ENCODE measurements at regions not wholly inside any gene's neighbourhood (a gene's known extent, or its start where the extent isn't known, plus 50 kb on each side); places are given as distances from the start of the nearest gene placed in this dataset.

DNA sequence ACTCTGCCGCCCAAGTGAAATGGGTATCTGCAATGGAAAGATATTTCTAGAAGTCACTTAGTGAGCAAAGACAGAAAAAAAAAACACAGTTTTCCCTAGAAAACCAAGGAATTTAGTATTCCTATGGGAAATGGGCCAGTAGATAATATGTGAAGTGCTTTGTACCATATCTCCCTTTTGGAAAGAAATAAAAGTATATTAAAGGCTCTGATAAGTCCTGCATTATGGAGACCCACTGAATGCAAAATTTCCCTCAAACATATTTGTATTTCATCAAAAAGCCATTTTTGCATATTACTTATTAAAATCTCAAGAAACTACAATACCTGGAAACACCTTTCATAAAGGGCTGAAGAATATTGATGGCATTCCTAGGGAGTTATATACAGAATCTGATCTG, 51.6 kb upstream of the DYNLRB2 start:
- H3K9me3 ChIP-seq (ENCODE audit: control insufficient read depth, low read length), result no peaks in the 10 kb centered on the region
- no peaks in the 10 kb centered on the region for H3K4me1 ChIP-seq (ENCODE audit: control insufficient read depth, insufficient read depth, low read length, poor library complexity, severe bottlenecking)
- no peak overlapping the region for H3K27ac ChIP-seq (ENCODE audit: low read depth, low read length, severe bottlenecking)
- H3K4me3 ChIP-seq (ENCODE audit: extremely low read depth, insufficient read depth, low read length, poor library complexity, severe bottlenecking), result no peak overlapping the region
- no peaks in the 10 kb centered on the region for H3K36me3 ChIP-seq (ENCODE audit: control insufficient read depth, insufficient read depth, low read length)
- WGBS, 2 experiments (ENCODE audit: insufficient coverage in 2 of 2), result 100% methylated on average over 1 of the region's 1 CpG; no CpG with 5 or more reads in 1 of the 2 experiments

DNA sequence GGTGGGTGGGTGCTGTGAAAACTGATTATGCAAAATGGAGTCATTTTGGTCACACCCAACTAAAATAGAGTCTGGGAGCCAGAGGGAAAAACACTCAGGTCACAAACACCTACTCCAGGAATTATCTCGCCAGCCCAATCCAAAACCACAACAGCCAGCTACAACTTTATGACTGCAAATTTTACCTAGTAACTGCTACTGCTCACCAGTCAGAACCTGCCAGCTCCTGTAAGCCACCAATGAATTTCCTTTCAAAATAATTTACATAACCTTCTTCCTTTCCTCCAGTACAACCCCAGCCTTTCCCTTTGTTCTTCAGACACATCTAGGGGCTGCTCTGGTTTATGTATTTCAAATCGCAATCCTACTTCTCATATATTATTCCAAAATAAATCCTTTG, 52.6 kb upstream of the DYNLRB2 start:
- Histone ChIP-seq H3K36me3 (ENCODE audit: control insufficient read depth, insufficient read depth, low read length) (no peaks in the 10 kb centered on the region), H3K9me3 (ENCODE audit: control insufficient read depth, low read length) (no peaks in the 10 kb centered on the region), H3K4me1 (ENCODE audit: control insufficient read depth, insufficient read depth, low read length, poor library complexity, severe bottlenecking) (no peaks in the 10 kb centered on the region), H3K27ac (ENCODE audit: low read depth, low read length, severe bottlenecking) (no peak overlapping the region), H3K4me3 (ENCODE audit: extremely low read depth, insufficient read depth, low read length, poor library complexity, severe bottlenecking) (no peak overlapping the region)
- WGBS, 2 experiments (ENCODE audit: insufficient coverage in 2 of 2), result 96 to 100% methylated on average over 1 to 2 of the region's 2 CpGs

DNA sequence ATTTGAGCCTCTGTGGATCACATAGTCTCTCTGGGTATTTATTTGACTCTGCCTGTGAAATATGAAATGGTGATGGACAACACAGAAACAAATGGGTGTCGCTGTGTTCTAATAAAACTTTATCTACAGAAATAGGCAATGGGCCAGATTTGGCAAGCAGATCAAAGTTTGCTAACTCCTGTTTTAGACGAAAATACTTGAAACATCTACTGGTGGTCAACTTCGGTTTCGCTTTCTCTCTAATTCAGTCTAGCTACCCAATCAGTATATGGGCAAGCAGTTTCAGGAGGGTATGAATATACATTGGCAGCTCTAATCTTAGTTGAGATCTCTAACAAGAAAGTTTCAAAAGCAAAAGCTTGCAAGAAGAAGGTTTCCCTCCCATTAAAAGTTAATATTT, 60.1 kb upstream of the DYNLRB2 start:
- WGBS, 2 experiments (ENCODE audit: insufficient coverage in 2 of 2), result 100% methylated on average over 2 to 4 of the region's 4 CpGs
- no peaks in the 10 kb centered on the region for H3K4me1 ChIP-seq (ENCODE audit: control insufficient read depth, insufficient read depth, low read length, poor library complexity, severe bottlenecking)
- H3K4me3 ChIP-seq (ENCODE audit: extremely low read depth, insufficient read depth, low read length, poor library complexity, severe bottlenecking), result no peak overlapping the region
- H3K27ac ChIP-seq (ENCODE audit: low read depth, low read length, severe bottlenecking), result no peak overlapping the region
- H3K36me3 ChIP-seq (ENCODE audit: control insufficient read depth, insufficient read depth, low read length), result no peaks in the 10 kb centered on the region
- H3K9me3 ChIP-seq (ENCODE audit: control insufficient read depth, low read length), result no peaks in the 10 kb centered on the region

DNA sequence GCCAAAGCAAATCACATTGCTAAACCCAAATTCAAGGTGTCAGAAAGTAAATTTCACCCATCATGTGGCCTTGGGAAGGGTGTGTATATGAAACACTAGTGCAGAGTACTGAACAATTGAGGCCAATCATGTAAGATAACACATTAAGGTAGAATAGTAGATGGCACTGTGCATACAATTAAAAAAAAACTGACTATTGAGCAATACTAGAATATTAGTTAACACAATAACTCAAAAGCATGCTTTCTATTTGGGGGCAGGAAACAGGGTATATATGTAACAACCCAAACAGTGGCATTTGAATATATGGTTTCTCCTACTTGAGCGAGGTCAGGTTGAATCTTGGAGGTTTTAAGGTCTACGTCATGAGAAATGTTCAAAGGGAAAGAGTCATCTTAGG, 63.0 kb upstream of the DYNLRB2 start:
- no peak overlapping the region for H3K4me3 ChIP-seq (ENCODE audit: extremely low read depth, insufficient read depth, low read length, poor library complexity, severe bottlenecking)
- H3K4me1 ChIP-seq (ENCODE audit: control insufficient read depth, insufficient read depth, low read length, poor library complexity, severe bottlenecking), result no peaks in the 10 kb centered on the region
- no peaks in the 10 kb centered on the region for H3K36me3 ChIP-seq (ENCODE audit: control insufficient read depth, insufficient read depth, low read length)
- H3K9me3 ChIP-seq (ENCODE audit: control insufficient read depth, low read length), result no peaks in the 10 kb centered on the region
- H3K27ac ChIP-seq (ENCODE audit: low read depth, low read length, severe bottlenecking), result no peak overlapping the region
- no CpG with 5 or more reads among the region's 2 CpGs for WGBS, 2 experiments (ENCODE audit: insufficient coverage in 2 of 2)

DNA sequence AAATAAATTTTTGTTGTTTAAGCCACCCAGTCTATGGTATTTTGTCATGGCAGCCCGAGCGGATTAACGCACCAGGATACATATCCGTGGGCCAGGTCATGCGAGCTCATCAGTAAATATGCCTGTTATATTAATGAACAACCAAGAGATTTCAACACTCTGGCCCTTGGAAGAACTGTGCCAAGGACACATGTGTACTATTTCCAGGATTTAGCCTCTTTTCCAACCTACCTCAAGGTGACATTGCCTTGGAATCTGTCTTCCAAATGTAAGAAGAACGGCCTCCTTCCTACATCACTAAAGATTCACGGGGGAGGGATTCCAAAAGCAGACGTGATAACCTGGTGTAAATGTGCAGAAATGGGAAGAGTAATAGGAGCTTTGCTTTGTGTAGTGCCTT, 72.8 kb upstream of the DYNLRB2 start:
- Histone ChIP-seq H3K27ac (ENCODE audit: low read depth, low read length, severe bottlenecking) (no peak overlapping the region), H3K36me3 (ENCODE audit: control insufficient read depth, insufficient read depth, low read length) (no peaks in the 10 kb centered on the region), H3K9me3 (ENCODE audit: control insufficient read depth, low read length) (no peaks in the 10 kb centered on the region), H3K4me3 (ENCODE audit: extremely low read depth, insufficient read depth, low read length, poor library complexity, severe bottlenecking) (no peak overlapping the region), H3K4me1 (ENCODE audit: control insufficient read depth, insufficient read depth, low read length, poor library complexity, severe bottlenecking) (no peaks in the 10 kb centered on the region)
- WGBS, 2 experiments (ENCODE audit: insufficient coverage in 2 of 2), result 81 to 90% methylated on average over 5 of the region's 8 CpGs

DNA sequence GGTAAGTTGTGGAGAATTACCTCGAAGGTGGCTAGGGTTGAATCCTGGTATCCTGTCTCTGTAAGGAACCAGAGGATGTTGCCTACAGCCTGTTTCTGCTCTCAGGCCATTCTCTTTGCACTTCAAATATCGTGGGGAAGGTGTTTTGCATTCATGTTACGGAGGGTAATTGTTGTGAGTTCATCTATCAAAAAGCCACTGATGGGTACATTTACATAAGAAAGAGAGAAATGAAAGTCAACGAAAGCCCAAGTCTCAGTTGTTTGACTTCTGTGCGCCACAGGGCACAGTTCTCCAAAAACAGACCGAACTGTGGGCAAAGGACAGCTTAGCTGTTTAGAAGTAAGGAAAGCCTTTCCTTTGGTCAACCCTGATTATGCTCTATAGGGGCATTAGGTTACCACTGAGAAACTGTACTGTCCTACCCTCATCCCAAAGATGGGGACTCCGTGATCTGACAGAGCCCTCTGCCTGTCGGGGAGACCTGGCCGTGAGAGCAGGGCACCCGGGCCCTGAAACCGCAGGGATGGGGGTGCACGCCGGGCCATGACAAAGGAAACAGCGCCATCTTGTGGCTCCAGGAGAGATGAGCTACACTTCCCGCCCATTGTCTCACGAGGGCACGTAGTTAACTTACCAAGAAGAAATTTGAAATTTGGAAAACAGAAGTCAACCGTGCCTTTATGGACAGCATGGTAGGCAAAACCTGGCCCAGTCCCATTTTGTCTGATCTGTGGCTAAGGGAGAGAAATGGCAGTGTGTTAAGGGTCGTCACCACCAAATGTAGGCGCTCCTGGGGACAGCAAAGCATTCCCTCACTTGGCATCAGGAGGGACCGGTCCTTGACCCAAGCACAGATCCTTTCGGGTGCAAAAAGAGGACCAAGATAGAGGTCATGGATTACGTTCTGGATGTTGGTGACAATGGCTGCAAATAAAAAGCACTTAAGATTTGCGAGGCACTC, 74.5 kb upstream of the DYNLRB2 start:
- Histone ChIP-seq H3K27ac (ENCODE audit: low read depth, low read length, severe bottlenecking) (no peak overlapping the region), H3K9me3 (ENCODE audit: control insufficient read depth, low read length) (no peaks in the 10 kb centered on the region), H3K36me3 (ENCODE audit: control insufficient read depth, insufficient read depth, low read length) (no peaks in the 10 kb centered on the region), H3K4me3 (ENCODE audit: extremely low read depth, insufficient read depth, low read length, poor library complexity, severe bottlenecking) (no peak overlapping the region), H3K4me1 (ENCODE audit: control insufficient read depth, insufficient read depth, low read length, poor library complexity, severe bottlenecking) (no peaks in the 10 kb centered on the region)
- WGBS, 2 experiments (ENCODE audit: insufficient coverage in 2 of 2), result 27 to 28% methylated on average over 16 to 21 of the region's 24 CpGs

DNA sequence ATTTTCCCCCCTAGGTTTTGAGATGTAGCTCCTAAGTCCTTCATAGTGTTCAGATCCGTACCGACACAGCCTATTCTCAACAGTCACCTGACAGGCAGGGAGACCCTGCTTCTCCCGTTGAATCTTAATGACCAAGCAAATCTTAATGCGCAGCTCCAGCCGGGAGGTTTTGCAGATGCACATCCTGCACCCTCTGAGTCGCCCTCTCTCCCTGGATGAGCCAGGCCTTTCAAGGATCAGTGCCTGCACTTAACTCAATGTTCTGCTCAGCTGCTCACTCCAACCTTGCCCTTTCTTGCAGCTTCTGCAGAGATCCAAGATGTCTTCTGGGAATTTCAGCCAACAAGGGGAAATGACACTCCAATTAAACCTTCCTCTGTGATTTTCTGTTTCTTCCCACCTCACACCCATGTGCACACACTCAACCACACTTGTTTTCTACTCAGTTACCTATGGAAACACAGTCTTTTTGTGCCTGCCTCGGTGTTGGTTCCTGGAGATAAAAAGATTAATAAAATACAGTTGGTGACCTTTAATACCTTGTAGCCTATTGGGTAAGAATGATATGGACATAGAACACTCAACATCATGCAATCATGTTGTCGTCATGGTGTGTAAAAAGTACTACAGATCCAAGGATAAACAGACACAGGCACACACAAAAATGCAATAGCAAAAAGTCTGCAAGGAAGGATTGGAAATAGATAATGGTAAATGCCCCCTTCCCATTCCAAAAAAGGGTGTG, 76.9 kb upstream of the DYNLRB2 start:
- H3K9me3 ChIP-seq (ENCODE audit: control insufficient read depth, low read length), result no peaks in the 10 kb centered on the region
- H3K27ac ChIP-seq (ENCODE audit: low read depth, low read length, severe bottlenecking), result no peak overlapping the region
- WGBS, 2 experiments (ENCODE audit: insufficient coverage in 2 of 2), result 92 to 93% methylated on average over 6 to 7 of the region's 8 CpGs

DNA sequence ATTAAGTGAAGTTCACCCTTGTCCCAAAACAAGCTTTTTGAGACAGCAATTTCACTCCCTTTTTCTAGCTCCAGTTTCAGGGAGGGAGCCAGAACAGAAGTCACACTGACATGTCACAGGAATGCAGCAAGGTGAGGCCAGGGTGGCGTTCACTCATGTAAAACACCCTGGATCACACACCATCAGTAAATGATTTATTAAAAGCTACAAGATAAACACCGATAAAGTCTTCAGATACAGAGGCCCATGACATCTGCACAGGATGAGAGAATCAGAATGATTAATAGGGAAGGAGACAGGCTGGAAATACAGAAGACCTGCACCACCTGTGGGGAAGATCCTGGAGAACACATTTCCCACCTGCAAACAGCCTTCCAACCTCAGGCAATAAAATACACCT, 77.5 kb upstream of the DYNLRB2 start:
- Histone ChIP-seq H3K4me3 (ENCODE audit: extremely low read depth, insufficient read depth, low read length, poor library complexity, severe bottlenecking) (no peak overlapping the region), H3K9me3 (ENCODE audit: control insufficient read depth, low read length) (no peaks in the 10 kb centered on the region), H3K4me1 (ENCODE audit: control insufficient read depth, insufficient read depth, low read length, poor library complexity, severe bottlenecking) (no peaks in the 10 kb centered on the region), H3K27ac (ENCODE audit: low read depth, low read length, severe bottlenecking) (no peak overlapping the region), H3K36me3 (ENCODE audit: control insufficient read depth, insufficient read depth, low read length) (no peaks in the 10 kb centered on the region)
- 50% methylated on average over 1 of the region's 2 CpGs; no CpG with 5 or more reads in 1 of the 2 experiments for WGBS, 2 experiments (ENCODE audit: insufficient coverage in 2 of 2)

More for the DNA sequence above, 76.9 kb upstream of the DYNLRB2 start:
- Histone ChIP-seq H3K4me1 (ENCODE audit: control insufficient read depth, insufficient read depth, low read length, poor library complexity, severe bottlenecking) (no peaks in the 10 kb centered on the region), H3K36me3 (ENCODE audit: control insufficient read depth, insufficient read depth, low read length) (no peaks in the 10 kb centered on the region), H3K4me3 (ENCODE audit: extremely low read depth, insufficient read depth, low read length, poor library complexity, severe bottlenecking) (no peak overlapping the region)

DNA sequence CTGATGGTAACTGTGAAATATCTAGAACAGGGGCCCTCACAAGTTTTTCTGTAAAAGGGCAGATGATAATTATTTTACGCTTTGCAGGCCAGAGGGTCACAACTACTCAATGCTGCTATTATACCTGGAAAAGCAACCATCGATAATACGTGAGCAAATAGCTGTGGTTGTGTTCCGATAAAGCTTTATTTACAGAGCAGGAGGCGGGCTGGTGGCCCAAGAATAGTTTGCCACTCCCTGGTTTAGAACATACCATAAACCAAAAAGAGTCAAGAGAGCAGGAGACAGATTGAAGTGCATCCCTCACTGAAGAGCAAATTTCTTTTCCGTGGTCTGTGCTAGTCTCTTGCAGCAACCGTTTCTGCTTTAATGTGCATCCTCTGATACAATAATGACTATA, 77.9 kb upstream of the DYNLRB2 start:
- Histone ChIP-seq H3K9me3 (ENCODE audit: control insufficient read depth, low read length) (no peaks in the 10 kb centered on the region), H3K4me3 (ENCODE audit: extremely low read depth, insufficient read depth, low read length, poor library complexity, severe bottlenecking) (no peak overlapping the region), H3K27ac (ENCODE audit: low read depth, low read length, severe bottlenecking) (no peak overlapping the region), H3K4me1 (ENCODE audit: control insufficient read depth, insufficient read depth, low read length, poor library complexity, severe bottlenecking) (no peaks in the 10 kb centered on the region), H3K36me3 (ENCODE audit: control insufficient read depth, insufficient read depth, low read length) (no peaks in the 10 kb centered on the region)
- WGBS, 2 experiments (ENCODE audit: insufficient coverage in 2 of 2), result 77 to 87% methylated on average over 3 to 5 of the region's 7 CpGs

DNA sequence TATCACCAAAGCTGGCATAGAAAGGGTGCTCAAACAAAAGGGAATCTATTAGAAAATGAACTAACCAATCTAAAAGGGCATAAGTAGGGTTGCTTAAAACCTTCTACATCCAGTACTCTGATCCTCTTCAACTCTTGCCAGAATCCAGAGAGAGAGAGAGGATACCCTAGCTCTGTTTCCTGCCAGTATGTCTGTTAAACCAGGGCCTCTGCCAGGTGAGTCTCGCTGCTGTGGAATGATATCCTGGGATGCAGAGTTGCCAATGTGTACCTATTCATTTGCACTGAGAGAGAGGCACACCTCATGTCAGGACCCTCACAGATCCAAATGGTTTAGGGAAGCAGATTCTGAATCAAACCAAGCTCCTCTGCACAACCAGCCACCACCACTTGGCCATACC, 79.8 kb upstream of the DYNLRB2 start:
- Histone ChIP-seq H3K36me3 (ENCODE audit: control insufficient read depth, insufficient read depth, low read length) (no peaks in the 10 kb centered on the region), H3K4me3 (ENCODE audit: extremely low read depth, insufficient read depth, low read length, poor library complexity, severe bottlenecking) (no peak overlapping the region), H3K27ac (ENCODE audit: low read depth, low read length, severe bottlenecking) (no peak overlapping the region), H3K4me1 (ENCODE audit: control insufficient read depth, insufficient read depth, low read length, poor library complexity, severe bottlenecking) (no peaks in the 10 kb centered on the region), H3K9me3 (ENCODE audit: control insufficient read depth, low read length) (no peaks in the 10 kb centered on the region)
- WGBS, 2 experiments (ENCODE audit: insufficient coverage in 2 of 2), result 38 to 75% methylated on average over 1 of the region's 1 CpG

DNA sequence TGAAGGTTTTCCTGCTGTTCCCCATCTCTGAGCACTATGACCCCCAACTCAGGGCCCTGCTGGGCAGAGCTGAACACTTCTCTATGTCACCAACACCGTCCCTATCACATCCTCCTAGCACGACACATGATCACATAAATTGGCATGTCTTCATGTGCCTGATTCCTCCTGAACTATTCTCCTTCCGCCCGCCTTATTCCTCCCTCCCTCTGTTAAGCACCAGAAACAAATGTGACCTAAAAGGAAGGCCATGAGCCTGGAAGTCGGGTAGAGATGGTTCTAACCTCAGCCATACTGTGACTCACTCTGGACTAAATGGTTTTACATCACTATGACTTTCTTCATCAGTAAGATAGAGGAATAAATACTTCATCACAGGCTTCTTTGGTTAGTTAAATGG, 80.8 kb upstream of the DYNLRB2 start:
- Histone ChIP-seq H3K36me3 (ENCODE audit: control insufficient read depth, insufficient read depth, low read length) (no peaks in the 10 kb centered on the region), H3K9me3 (ENCODE audit: control insufficient read depth, low read length) (no peaks in the 10 kb centered on the region), H3K4me3 (ENCODE audit: extremely low read depth, insufficient read depth, low read length, poor library complexity, severe bottlenecking) (no peak overlapping the region), H3K4me1 (ENCODE audit: control insufficient read depth, insufficient read depth, low read length, poor library complexity, severe bottlenecking) (no peaks in the 10 kb centered on the region), H3K27ac (ENCODE audit: low read depth, low read length, severe bottlenecking) (no peak overlapping the region)
- WGBS, 2 experiments (ENCODE audit: insufficient coverage in 2 of 2), result 94 to 96% methylated on average over 3 of the region's 5 CpGs

All from mesodermal cell (in vitro differentiated cells).